AG09319 (cell line): ENCODE measurements at regions not wholly inside any gene's neighbourhood (a gene's known extent, or its start where the extent isn't known, plus 50 kb on each side); places are given as distances from the start of the nearest gene placed in this dataset.

Experiments
- DNase-seq: peaks from one replicate; pipeline ENCODE4 v3.0.0-alpha.2; 2010; ENCODE audit warnings: low read depth; ENCODE audit errors: extremely low read depth
- CTCF ChIP-seq: IDR thresholded peaks from 2 replicates; pipeline ENCODE4 v1.5.1; 2011; ENCODE audit warnings: low read depth, mild to moderate bottlenecking, inconsistent platforms, low read length, moderate library complexity

DNA sequence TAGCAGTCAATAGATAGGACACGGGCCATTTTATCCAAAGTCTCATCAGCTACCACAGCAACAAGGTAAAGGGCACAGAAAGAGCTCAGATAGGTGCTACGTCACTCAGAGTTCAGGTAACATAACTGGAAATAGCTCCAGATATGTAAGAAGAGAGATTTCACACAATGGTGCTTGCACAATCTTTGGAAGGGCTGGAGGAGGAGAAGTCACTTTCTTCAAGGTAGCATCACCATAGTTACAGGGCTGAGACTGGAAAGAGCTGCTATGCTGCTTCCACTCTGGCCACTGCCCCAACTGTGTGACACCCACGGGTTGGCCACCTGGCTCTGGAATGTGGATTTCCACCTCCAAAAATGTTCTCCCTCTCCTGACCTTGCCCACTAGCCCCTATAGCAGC lies 448.8 kb upstream of the THBS1 start:
- DNase-seq, result no peak
- TF ChIP-seq CTCF, result no peak

DNA sequence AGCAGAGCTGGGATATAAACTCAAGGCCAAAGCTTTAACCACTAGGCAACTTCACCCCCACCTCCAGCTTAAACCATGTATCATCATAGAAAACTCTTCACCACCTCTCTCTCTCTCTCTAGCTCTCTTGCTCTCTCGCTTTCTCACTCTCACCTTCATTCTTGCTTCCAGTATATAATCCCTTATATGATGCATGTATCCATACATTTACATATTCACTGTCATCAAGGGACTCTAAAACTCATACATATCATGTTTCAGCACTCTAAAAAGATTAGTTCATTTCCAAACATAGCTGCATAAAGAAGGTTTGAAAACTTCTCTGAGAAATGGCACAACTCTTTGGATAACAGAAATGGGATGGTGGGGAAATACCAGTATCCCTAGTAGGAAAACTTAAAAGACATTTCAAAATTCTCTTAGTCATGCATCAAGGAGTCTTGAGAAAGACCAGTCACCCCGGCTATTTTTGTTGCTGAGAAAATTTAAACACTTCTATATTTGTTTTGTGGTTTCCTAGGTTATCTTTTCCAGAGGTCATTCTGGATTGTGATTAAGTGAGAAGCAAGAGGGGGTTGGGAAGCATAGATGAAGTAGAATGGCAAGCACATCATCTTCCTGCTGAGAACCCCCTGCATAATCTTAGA lies 447.8 kb upstream of the THBS1 start:
- DNase-seq, result peak; percentile 79
- TF ChIP-seq CTCF, result no peak

DNA sequence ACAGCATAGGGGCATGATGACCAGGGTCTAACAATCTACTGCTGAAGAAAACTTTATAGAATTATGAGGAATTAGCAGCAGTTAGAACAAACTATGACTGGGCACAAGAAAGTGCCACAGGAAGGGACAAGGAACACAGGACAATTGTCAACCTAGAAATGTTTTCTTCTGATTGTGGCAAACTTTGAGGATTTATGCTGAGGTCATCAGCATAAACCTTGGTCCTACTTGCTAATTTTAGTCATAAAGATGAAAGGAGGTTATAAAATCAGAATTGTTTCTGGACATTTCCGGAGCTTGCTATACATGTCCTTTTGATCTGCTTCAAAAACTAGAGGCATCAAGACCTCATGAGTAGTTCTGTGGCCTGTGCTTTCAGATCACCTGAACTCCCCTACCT lies 446.6 kb upstream of the THBS1 start:
- no peak for TF ChIP-seq CTCF
- no peak for DNase-seq

DNA sequence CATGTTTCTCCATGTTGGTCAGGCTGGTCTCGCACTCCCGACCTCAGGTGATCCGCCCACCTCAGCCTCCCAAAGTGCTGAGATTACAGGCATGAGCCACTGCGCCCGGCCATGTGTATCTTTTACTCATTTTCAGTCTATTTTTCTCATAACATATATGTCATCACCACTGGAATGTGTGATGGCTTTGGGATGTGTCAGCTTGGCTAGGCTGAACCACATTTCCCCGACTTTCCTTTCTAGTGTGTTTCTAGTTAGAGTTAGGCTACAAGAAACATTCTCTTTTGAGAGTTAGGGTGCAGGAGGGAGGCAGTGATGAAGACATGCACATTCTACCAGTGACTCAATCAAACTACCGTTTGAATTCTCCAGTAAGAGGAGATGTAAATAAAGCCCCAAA lies 444.9 kb upstream of the THBS1 start:
- DNase-seq, result peak; percentile 71
- no peak for TF ChIP-seq CTCF

DNA sequence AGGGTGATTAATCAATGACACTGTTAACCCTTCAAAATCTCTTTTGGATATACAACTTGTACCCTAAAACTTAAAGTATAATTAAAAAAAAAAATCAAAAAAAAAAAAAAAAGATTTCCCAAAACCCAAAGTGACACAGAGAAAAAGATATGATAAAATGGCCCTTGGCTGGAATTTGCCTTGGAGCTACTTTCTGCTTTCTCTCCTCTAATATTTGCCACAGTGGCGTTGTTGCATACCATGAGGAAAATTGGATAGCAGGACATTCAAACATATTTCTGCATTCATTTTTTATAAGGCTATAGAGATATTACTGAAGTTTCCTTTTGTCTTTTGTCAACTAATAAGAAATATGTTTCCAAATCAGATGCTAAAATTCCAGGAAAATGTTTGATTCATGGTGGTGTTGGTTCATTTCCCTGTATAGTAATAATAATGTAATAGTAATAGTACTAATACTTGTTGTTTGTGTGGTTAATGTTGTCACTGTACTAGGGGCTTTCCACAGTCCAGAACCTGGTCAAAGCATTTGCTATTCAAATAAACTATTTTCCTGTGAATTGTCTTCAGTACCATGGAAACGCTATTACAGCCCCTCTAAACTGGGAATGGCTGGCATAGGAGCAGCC lies 441.3 kb upstream of the THBS1 start:
- no peak for DNase-seq

DNA sequence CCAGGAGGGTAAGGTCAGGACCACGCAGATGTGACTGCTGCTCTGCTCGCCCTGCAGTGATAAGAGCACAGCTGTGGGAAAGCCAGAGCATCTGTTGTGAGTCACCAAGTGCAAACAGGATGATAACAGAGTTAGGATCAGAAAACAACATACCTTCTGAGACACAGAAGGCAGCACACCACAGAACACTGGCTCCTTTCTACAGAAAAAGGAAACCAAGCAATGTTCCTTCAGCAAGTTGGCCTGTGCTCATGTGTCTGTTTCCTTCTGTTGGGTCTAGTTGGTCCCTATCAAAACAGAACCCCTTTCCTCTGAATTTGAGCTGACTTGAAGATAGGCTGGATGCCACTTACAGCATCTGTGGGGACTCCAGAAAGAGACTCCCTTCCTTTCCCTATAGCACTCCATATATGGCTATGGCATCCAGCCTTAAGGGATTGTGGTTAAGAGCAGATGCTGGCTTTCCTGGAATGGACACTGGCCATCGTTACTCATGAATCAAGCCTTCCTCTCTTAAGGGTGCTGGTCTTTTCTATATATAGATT lies 440.7 kb upstream of the THBS1 start:
- peak; percentile 81 for DNase-seq
- TF ChIP-seq CTCF, result no peak

More for the DNA sequence above, 441.3 kb upstream of the THBS1 start:
- no peak for TF ChIP-seq CTCF

DNA sequence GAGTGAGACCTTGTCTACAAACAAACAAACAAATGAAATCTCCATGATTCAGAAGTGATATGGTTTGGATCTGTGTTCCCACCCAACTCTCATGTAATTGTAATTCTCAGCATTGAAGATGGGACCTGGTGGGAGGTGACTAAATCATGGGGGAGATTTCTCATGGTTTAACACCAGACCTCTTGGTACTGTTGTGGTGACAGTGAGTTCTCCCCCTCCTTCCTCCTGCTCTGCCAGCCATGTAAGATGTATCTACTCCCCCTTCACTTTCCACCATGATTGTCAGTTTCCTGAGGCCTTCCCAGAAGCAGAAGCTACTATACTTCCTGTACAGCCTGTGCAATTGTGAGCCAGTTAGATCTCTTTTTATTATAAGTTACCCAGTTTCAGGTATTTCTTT lies 438.4 kb upstream of the THBS1 start:
- no peak for TF ChIP-seq CTCF

More for the DNA sequence above, 438.4 kb upstream of the THBS1 start:
- DNase-seq, result no peak
